Muscle of arm (tissue), 1 donor: ENCODE measurements at regions not wholly inside any gene's neighbourhood (a gene's known extent, or its start where the extent isn't known, plus 50 kb on each side); places are given as distances from the start of the nearest gene placed in this dataset.

Experiments
- DNase-seq: peaks from one replicate; pipeline ENCODE4 v3.0.0-alpha.2; 2013

DNA sequence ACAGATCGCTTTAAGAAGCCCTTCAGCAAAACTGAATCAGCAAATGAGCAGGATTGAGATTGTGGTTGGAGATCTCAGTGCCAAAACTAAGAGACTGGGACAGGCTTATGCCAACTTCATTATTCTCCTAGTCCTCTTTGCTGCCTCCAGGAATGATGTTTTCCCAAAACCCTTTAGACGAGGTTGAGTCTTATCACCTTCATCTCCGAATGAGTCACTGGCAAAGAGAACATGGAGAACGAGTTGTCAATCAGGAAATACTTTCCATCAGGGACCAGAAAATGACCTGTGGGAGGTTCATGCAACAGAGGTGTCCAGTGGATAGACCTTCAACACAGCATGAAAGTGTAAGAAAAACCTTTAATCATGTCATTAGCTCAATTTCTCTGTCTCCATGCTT, 461.5 kb downstream of the RMST start:
- DNase-seq = no peak

DNA sequence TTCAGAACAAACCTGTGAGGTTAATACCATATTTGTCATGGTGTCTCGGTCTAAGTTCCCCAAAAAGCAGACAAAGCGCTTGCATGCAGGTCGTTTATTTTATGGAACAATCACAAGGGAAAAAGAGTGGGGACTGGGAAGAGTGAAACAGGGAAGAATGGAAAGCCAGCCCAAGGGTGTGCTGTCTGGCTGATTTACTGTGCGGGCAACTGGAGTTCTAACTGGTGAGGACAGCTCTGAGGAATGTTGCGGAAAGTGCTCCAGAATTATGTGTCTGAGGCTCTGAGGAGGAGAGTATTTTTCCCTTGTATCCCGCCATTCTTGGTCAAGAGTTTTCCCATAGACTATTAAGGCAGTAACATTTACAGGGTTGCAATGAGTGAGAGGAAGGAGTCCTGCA, 465.4 kb downstream of the RMST start:
- no peak for DNase-seq

GRCh38 chr12:97936165-97936564, 473.6 kb downstream of the RMST start:
- DNase-seq = no peak

- DNase-seq = no peak
These were observed 475.4 kb downstream of the RMST start for GRCh38 chr12:97938031-97938430.

DNA sequence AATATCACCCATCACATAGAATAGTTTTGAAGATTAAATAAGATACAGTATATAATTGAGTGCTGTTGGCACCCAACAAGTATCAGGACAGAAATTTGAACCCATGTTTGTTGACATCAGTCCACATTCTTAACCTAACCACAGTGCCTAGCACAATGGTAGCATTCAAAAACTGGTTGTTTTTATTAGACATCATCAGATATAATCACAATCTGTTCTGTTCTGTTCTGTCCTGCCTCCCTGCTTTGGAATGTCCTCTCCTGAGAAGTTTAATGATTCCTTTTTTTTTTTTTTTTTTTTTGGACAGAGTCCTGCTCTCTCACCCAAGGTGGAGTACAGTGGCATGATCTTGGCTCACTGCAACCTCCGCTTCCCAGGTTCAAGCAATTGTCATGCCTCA, 476.6 kb downstream of the RMST start:
- DNase-seq = no peak

DNA sequence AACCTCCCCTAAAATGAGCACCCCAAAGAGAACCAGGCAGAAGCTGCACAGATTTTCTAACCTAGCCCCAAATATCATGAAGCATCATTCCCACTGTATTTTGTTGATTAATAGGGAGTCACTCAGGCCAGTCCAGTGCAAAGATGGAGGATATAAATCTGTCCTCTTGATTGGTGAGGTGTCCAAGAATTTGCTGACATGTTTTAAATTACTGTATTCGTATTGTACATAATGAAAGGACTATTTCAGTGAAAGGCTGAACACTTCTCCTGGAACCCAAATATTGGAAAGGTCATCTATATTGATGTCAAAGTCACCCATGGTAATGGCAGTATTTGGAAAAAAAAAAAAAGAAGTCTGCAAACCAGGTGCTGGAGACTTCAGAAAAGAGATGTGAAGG, 477.5 kb downstream of the RMST start:
- DNase-seq = no peak

DNA sequence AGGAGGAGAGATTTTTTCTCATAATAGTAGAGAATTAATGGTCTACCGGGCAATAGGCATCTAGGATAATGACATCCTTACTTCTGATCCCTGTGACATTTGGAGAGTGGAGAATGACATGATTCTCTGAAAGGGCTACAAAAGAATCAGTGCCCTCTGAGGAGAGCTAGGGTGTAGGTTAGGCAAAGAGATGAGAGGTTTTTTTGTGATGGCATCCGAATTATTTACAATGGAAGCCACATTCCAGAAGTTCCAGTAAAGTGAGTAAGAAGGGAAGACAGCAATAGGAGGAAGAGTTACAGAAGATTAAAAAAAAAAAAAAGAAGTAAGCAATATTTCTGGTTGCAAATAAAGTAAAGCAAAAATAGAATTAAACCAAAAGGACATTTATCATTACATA, 478.0 kb downstream of the RMST start:
- DNase-seq = no peak

GRCh38 chr12:97941686-97942354, 479.2 kb downstream of the RMST start:
- DNase-seq = no peak

- no peak for DNase-seq
These were observed 480.8 kb downstream of the RMST start for GRCh38 chr12:97943359-97943758.

GRCh38 chr12:97944576-97944975, 482.0 kb downstream of the RMST start:
- no peak for DNase-seq

GRCh38 chr12:97946701-97947100, 484.1 kb downstream of the RMST start:
- DNase-seq = no peak

- no peak for DNase-seq
These were observed 486.0 kb downstream of the RMST start for GRCh38 chr12:97948591-97948990.

- no peak for DNase-seq
These were observed 488.6 kb downstream of the RMST start for GRCh38 chr12:97951239-97951638.

DNA sequence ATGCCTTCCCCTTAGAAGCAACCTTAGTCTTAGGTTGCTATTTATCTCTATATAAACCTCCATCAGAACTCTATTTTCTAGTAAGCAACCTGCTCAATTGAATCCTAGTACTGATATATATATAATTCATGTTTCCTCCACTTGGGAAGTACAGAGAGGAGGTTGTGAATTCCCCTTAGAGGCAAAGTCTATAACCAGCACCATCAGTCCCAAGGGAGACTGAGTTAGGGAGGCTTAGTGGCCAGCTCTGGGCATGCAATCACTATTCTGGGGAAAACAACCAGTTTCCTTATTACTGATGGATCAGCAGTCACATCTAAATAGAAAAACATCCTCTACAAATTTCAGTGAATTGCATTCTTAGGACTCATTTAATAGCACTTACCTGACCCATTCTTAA, 489.1 kb downstream of the RMST start:
- DNase-seq = no peak

- DNase-seq = no peak
These were observed 494.5 kb downstream of the RMST start for GRCh38 chr12:97957109-97957508.

GRCh38 chr12:97960225-97960624, 497.6 kb downstream of the RMST start:
- no peak for DNase-seq

- DNase-seq = no peak
These were observed 498.4 kb downstream of the RMST start for GRCh38 chr12:97960741-97961608.

DNA sequence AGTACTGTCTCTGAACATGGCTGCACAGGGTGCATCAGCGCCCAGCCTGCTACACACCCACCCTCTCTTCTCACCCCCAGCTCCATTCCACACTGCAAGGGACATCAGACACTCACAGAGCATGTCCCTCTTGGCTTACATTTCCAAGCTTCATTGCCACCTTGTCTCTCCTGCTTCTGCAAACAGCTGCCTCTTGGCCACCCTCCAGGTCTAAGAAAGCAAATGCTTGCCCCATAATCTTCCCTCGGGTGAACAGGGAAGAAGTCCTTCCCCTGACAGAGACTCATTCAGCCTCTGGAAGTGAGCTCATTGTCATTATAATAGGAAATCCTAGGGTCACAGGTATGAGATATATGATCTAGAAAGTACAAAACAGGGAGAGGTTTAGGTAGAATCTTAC, 505.2 kb downstream of the RMST start:
- DNase-seq = no peak

- DNase-seq = no peak
These were observed 506.1 kb downstream of the RMST start for GRCh38 chr12:97968641-97969197.

GRCh38 chr12:97977870-97978405, 515.3 kb downstream of the RMST start:
- DNase-seq = no peak

GRCh38 chr12:97982684-97983083, 520.1 kb downstream of the RMST start:
- DNase-seq = no peak

DNA sequence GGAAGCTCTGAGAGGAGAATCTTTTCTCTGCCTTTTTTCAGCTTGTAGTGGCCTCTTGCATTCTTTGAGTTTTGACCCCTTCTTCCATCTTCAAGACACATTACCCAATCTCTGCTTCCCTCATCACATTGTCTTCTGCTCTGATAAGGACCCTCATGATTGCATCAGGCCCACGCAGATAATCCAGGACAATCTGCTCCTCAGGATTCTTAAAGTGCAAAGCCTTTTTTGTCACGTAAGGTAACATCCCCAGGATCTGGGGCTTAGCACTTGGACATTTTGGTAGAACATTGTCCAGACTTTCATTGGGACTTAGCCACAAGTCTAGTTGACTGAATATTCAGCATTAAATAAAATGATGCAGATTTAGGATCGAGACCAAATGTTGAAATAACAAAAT, 521.2 kb downstream of the RMST start:
- no peak for DNase-seq

DNA sequence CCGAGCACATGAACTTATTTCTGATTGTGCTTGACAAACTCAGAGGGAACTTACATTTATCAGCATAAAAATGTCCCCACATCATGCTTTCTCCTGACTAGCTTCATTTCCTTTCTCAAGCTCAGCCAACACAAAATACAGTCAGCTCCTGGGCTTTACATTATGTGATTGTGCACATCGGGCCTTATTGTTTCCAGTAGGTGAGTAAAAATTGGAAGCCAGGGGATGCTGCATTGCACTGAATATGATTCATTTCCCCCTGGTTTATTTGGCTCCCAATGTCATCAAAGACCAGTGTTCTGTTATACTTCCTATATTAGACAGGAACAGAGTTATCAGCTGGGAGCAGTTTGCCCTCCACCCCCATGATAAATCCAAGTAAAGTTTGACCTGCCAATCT, 521.8 kb downstream of the RMST start:
- no peak for DNase-seq
